Spleen (tissue), 11 donors: ENCODE measurements at regions not wholly inside any gene's neighbourhood (a gene's known extent, or its start where the extent isn't known, plus 50 kb on each side); places are given as distances from the start of the nearest gene placed in this dataset.

Experiments
- DNase-seq: peaks from one replicate; pipeline ENCODE4 v3.0.0-alpha.2; 2020
- H3K27ac ChIP-seq, 8 donors: fragments of 200-600 bp; sonication (generic) in 7 of 8; 1 replicate in 4 of 8; 2 replicates in 4 of 8; pipeline versions ENCODE4 v1.5.0 to v1.8.0; 2016 to 2021; ENCODE audit warnings: inconsistent platforms in 4 of 8, mild to moderate bottlenecking in 4 of 8, moderate library complexity in 1 of 8
- H3K27me3 ChIP-seq, 7 donors: fragments of 200-600 bp; sonication (generic) in 6 of 7; replicated peaks in 1 of 7; 1 replicate in 4 of 7; 2 replicates in 3 of 7; pipeline versions ENCODE4 v1.5.0 to v1.8.0; 2016 to 2021; ENCODE audit warnings: inconsistent platforms in 3 of 7, mild to moderate bottlenecking in 1 of 7
- H3K36me3 ChIP-seq, 6 donors: fragments of 200-600 bp; sonication (generic) in 5 of 6; 1 replicate in 4 of 6; 2 replicates in 2 of 6; pipeline versions ENCODE4 v1.5.0 to v1.8.0; 2016 to 2021; ENCODE audit warnings: inconsistent platforms in 2 of 6
- H3K4me1 ChIP-seq, 6 donors: fragments of 200-600 bp; sonication (generic) in 5 of 6; 1 replicate in 3 of 6; 2 replicates in 3 of 6; pipeline versions ENCODE4 v1.5.0 to v1.8.0; 2016 to 2021; ENCODE audit warnings: inconsistent platforms in 3 of 6
- H3K4me3 ChIP-seq, 8 donors: fragments of 200-600 bp; sonication (generic) in 7 of 8; 1 replicate in 4 of 8; 2 replicates in 4 of 8; pipeline versions ENCODE4 v1.5.0 to v1.8.0; 2016 to 2021; ENCODE audit warnings: inconsistent platforms in 4 of 8, mild to moderate bottlenecking in 4 of 8, moderate library complexity in 2 of 8
- H3K9me3 ChIP-seq, 8 donors: fragments of 200-600 bp; sonication (generic) in 7 of 8; 1 replicate in 4 of 8; 2 replicates in 4 of 8; pipeline versions ENCODE4 v1.5.0 to v1.8.0; 2016 to 2021; ENCODE audit warnings: inconsistent platforms in 4 of 8
- POLR2A ChIP-seq, 3 donors: fragments of 450-650 bp; IDR thresholded peaks; one replicate each; pipeline ENCODE4 v1.5.1; 2017; ENCODE audit warnings: antibody characterized with exemption in 3 of 3, mild to moderate bottlenecking in 1 of 3
- POLR2AphosphoS5 ChIP-seq, 3 donors: sonication (generic); formaldehyde crosslinking; IDR thresholded peaks; one replicate each; pipeline ENCODE4 v1.5.1; 2017; ENCODE audit warnings: antibody characterized with exemption in 3 of 3
- WGBS, 5 donors: extraction: QIAGEN DNeasy Blood & Tissue Kit in 3 of 5; methylation state at CpG; one replicate each; pipeline versions ENCODE4 v1.1.5 to v1.1.7; 2013 to 2018; 5-methylcytosine and 5-hydroxymethylcytosine counted together
- intact Hi-C: fragments of 100-400 bp; cut with DNase I; formaldehyde crosslinking; loops from one replicate; pipeline ENCODE4 v1.15.0; 2023; ENCODE audit warnings: low total_unique reads
- TF ChIP-seq, protein P1 (sequence below), 11 experiments: fragments of 200-600 bp in 7 of 11; fragments of 450-650 bp in 4 of 11; sonication (generic) in 4 of 11; IDR thresholded peaks in 8 of 11; conservative IDR thresholded peaks in 3 of 11; 1 replicate in 7 of 11; 2 replicates in 4 of 11; pipeline versions ENCODE4 v1.4.0 to v1.8.0; 2016 to 2021; ENCODE audit warnings: antibody characterized with exemption in 11 of 11, inconsistent platforms in 4 of 11, mild to moderate bottlenecking in 1 of 11
- donor health status: healthy with polysubstance abuse.
- donor health status: DM: no; HTN: no; CAD: no; lungs with moderate emphysema.
- donor health status: DM: no; HTN: no; CAD: no.
- donor health status: Bipolar disorder and iron deficiency.
- donor health status: healthy.
- donor health status: DM: no; HTN: no; CAD: no.
- donor health status: DM: yes; HTN: yes; CAD: no.

- H3K27me3 ChIP-seq, result no peaks in the 10 kb centered on the region
- WGBS, 5 donors, result 71 to 82% (median 72%) methylated on average over 5 of the region's 5 CpGs
- no peak for TF ChIP-seq POLR2AphosphoS5 (IDR thresholded peaks at IDR 0.05)
- TF ChIP-seq POLR2A (IDR thresholded peaks at IDR 0.05), result no peak
- TF ChIP-seq, protein P1, sequence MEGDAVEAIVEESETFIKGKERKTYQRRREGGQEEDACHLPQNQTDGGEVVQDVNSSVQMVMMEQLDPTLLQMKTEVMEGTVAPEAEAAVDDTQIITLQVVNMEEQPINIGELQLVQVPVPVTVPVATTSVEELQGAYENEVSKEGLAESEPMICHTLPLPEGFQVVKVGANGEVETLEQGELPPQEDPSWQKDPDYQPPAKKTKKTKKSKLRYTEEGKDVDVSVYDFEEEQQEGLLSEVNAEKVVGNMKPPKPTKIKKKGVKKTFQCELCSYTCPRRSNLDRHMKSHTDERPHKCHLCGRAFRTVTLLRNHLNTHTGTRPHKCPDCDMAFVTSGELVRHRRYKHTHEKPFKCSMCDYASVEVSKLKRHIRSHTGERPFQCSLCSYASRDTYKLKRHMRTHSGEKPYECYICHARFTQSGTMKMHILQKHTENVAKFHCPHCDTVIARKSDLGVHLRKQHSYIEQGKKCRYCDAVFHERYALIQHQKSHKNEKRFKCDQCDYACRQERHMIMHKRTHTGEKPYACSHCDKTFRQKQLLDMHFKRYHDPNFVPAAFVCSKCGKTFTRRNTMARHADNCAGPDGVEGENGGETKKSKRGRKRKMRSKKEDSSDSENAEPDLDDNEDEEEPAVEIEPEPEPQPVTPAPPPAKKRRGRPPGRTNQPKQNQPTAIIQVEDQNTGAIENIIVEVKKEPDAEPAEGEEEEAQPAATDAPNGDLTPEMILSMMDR (IDR thresholded peaks at IDR 0.05 in 8 of 11, conservative IDR thresholded peaks at IDR 0.05 in 3 of 11), result no peak
- H3K4me1 ChIP-seq, result no peaks in the 10 kb centered on the region
- no peaks in the 10 kb centered on the region for H3K36me3 ChIP-seq
- no peak for DNase-seq
- intact Hi-C loops, result no loop called here
- H3K9me3 ChIP-seq, result no peaks in the 10 kb centered on the region
- no peak overlapping the region for H3K27ac ChIP-seq
- H3K4me3 ChIP-seq, result no peak overlapping the region
Measured at GRCh38 chr9:118515947-118516346, 811.7 kb downstream of the TLR4 start.

GRCh38 chr9:118521261-118521660 is 817.1 kb downstream of the TLR4 start:
- Histone ChIP-seq H3K4me1 (no peaks in the 10 kb centered on the region), H3K27me3 (no peaks in the 10 kb centered on the region), H3K9me3 (no peaks in the 10 kb centered on the region), H3K4me3 (no peak overlapping the region), H3K27ac (no peak overlapping the region), H3K36me3 (no peaks in the 10 kb centered on the region)
- no peak for DNase-seq
- WGBS, 5 donors, result 44 to 52% (median 47%) methylated on average over 3 of the region's 3 CpGs
- intact Hi-C loops, result no loop called here
- TF ChIP-seq, protein P1 (IDR thresholded peaks at IDR 0.05 in 8 of 11, conservative IDR thresholded peaks at IDR 0.05 in 3 of 11), result no peak
- TF ChIP-seq POLR2A (IDR thresholded peaks at IDR 0.05), result no peak
- TF ChIP-seq POLR2AphosphoS5 (IDR thresholded peaks at IDR 0.05), result no peak

DNA sequence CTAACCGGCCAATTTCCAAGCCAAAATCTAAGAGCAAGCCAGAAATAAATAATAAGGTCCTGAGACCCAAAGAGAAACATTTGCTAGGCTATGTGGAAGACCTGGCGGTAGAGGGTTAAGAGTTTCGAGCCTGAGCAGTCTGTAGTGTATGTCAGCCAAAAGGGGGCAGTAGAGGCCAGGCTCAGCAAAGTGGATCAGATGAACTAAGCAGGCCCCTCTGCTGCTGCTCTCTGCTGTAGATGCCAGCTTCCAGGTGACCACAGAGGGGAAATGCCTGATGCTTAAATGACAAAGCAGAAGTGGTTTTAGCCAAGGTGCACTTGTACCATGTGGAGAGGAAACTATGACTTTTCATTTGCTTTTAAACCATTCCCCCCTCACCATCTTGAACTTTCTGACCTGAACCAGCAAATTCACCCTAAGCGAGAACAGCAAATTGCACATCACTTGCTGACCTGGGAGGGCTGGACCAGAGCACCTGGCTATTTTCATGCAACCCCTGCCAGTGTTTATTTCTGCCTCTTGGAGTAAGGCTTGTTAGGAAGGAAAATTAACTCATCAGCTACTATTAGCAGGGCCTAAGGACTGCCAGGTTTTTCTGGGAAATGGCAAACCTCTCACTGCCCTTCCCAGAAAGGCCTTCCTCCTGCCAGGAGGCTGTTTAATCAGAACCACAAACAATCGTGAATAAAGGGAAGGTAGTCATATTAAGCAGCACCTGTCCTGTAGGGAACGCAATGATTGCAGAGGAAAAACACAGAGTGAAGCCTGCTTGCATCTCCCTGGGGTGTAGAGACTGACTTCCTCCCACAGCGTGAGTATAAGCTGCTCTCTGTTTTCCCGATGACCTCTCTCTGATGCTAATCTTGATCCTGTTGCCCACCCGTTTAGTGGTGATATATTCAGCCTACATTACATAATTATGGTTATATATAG is 818.2 kb downstream of the TLR4 start:
- Histone ChIP-seq H3K27me3 (no peaks in the 10 kb centered on the region), H3K9me3 (no peaks in the 10 kb centered on the region), H3K4me3 (no peak overlapping the region), H3K27ac (no peak overlapping the region), H3K4me1 (no peaks in the 10 kb centered on the region), H3K36me3 (no peaks in the 10 kb centered on the region)
- no peak for TF ChIP-seq POLR2AphosphoS5 (IDR thresholded peaks at IDR 0.05)
- TF ChIP-seq, protein P1 (IDR thresholded peaks at IDR 0.05 in 8 of 11, conservative IDR thresholded peaks at IDR 0.05 in 3 of 11), result peak in 7 of 11 experiments; percentile 13 to 53 (median 32)
- no peak for DNase-seq
- intact Hi-C loops, result no loop called here
- 25 to 40% (median 33%) methylated on average over 9 of the region's 9 CpGs for WGBS, 5 donors

GRCh38 chr9:118527261-118527660 is 823.1 kb downstream of the TLR4 start:
- H3K9me3 ChIP-seq, result no peaks in the 10 kb centered on the region
- no peak overlapping the region for H3K4me3 ChIP-seq
- H3K27ac ChIP-seq, result no peak overlapping the region
- TF ChIP-seq POLR2AphosphoS5 (IDR thresholded peaks at IDR 0.05), result no peak
- TF ChIP-seq, protein P1 (IDR thresholded peaks at IDR 0.05 in 8 of 11, conservative IDR thresholded peaks at IDR 0.05 in 3 of 11), result no peak
- no peak for TF ChIP-seq POLR2A (IDR thresholded peaks at IDR 0.05)
- no peaks in the 10 kb centered on the region for H3K27me3 ChIP-seq
- no peaks in the 10 kb centered on the region for H3K4me1 ChIP-seq
- no peak for DNase-seq
- H3K36me3 ChIP-seq, result no peaks in the 10 kb centered on the region
- 79 to 90% (median 87%) methylated on average over 1 of the region's 1 CpG for WGBS, 5 donors
- intact Hi-C loops, result no loop called here
